ENCODE measurements at regions not wholly inside any gene's neighbourhood (a gene's known extent, or its start where the extent isn't known, plus 50 kb on each side); places are given as distances from the start of the nearest gene placed in this dataset.
"Not testable (repeated sequence)": the region's sequence is repeated elsewhere in the genome, so short reads cannot be mapped to it uniquely, and the experiment has no call there.

- DNase-seq, result no peak
Measured at GRCh38 chr13:101003566-101003965, 329.0 kb upstream of the TMTC4 start.

GRCh38 chr13:100989392-100989791 is 314.8 kb upstream of the TMTC4 start:
- DNase-seq, result no peak

GRCh38 chr13:100988921-100989320 is 314.3 kb upstream of the TMTC4 start:
- no peak for DNase-seq

- DNase-seq, result peak; percentile 0
Measured at GRCh38 chr13:100987948-100988347, 313.4 kb upstream of the TMTC4 start.

GRCh38 chr13:100986571-100986970 is 312.0 kb upstream of the TMTC4 start:
- no peak for DNase-seq

GRCh38 chr13:100984085-100984705 is 309.6 kb upstream of the TMTC4 start:
- DNase-seq, result no peak

- no peak for DNase-seq
Measured at GRCh38 chr13:100983111-100983510, 308.5 kb upstream of the TMTC4 start.

- no peak for DNase-seq
Measured at GRCh38 chr13:100980171-100980570, 305.6 kb upstream of the TMTC4 start.

- DNase-seq, result no peak
Measured at GRCh38 chr13:100977841-100978240, 303.2 kb upstream of the TMTC4 start.

GRCh38 chr13:100976993-100977392 is 302.4 kb upstream of the TMTC4 start:
- no peak for DNase-seq

- not testable (repeated sequence) for DNase-seq
Measured at GRCh38 chr13:100975666-100976065, 301.1 kb upstream of the TMTC4 start.

GRCh38 chr13:100962585-100962984 is 288.0 kb upstream of the TMTC4 start:
- no peak for DNase-seq

GRCh38 chr13:100961186-100961585 is 286.6 kb upstream of the TMTC4 start:
- no peak for DNase-seq

- no peak for DNase-seq
Measured at GRCh38 chr13:100958831-100959230, 284.2 kb upstream of the TMTC4 start.

- DNase-seq, result no peak
Measured at GRCh38 chr13:100957741-100958140, 283.1 kb upstream of the TMTC4 start.

GRCh38 chr13:100954430-100955305 is 280.1 kb upstream of the TMTC4 start:
- no peak for DNase-seq

GRCh38 chr13:100951016-100951415 is 276.4 kb upstream of the TMTC4 start:
- DNase-seq, result no peak

- DNase-seq, result not testable (repeated sequence)
Measured at GRCh38 chr13:100948937-100949336, 274.3 kb upstream of the TMTC4 start.

- DNase-seq, result no peak
Measured at GRCh38 chr13:100946588-100946987, 272.0 kb upstream of the TMTC4 start.

- DNase-seq, result no peak
Measured at GRCh38 chr13:100944791-100945345, 270.3 kb upstream of the TMTC4 start.

GRCh38 chr13:100942742-100943141 is 268.1 kb upstream of the TMTC4 start:
- DNase-seq, result no peak

- no peak for DNase-seq
Measured at GRCh38 chr13:100941377-100942368, 267.1 kb upstream of the TMTC4 start.

GRCh38 chr13:100940658-100941057 is 266.1 kb upstream of the TMTC4 start:
- DNase-seq, result no peak

Measured in NCI-H1436 (cell line).